ENCODE measurements at regions not wholly inside any gene's neighbourhood (a gene's known extent, or its start where the extent isn't known, plus 50 kb on each side); places are given as distances from the start of the nearest gene placed in this dataset.
A peak's percentile ranks its signal among the peaks of the same experiment; 100 is the strongest.

- WGBS (ENCODE audit: low lambda C conversion rate), result 92% methylated on average over 1 of the region's 1 CpG
Observed at GRCh38 chr7:84640637-84641036, 446.0 kb upstream of the SEMA3A start.

GRCh38 chr7:84638339-84638697, 443.7 kb upstream of the SEMA3A start:
- no peaks in the 10 kb centered on the region for H4K20me1 ChIP-seq (ENCODE audit: insufficient read depth)
- H3K4me3 ChIP-seq (ENCODE audit: low read depth in 2 of 2, low read length in 1 of 2), result no peak overlapping the region
- peak overlapping the region; percentile 34; the same call in 1 of the 2 replicates for H3K9ac ChIP-seq
- ChIA-PET CTCF (interaction anchor here (0.8 to 1.4 kb wide), 3 partner anchors 8 to 370 kb away, joined by 3 to 5 read pairs (median 4); no protein-coding TSS in a partner anchor), POLR2A (no interaction called here)
- H3K27me3 ChIP-seq (ENCODE audit: insufficient read depth), result no peaks in the 10 kb centered on the region
- H3K9me3 ChIP-seq, result peaks cover 9% of the 10 kb centered on the region; the same call in 1 of the 2 replicates
- H2AFZ ChIP-seq (ENCODE audit: low read depth), result peak overlapping the region; percentile 68
- DNase-seq, result peak; percentile 10
- H3K27ac ChIP-seq (ENCODE audit: low read depth in 2 of 2, low read length in 1 of 2), result peak overlapping the region; percentile 78 to 87
- TF ChIP-seq MEF2A (IDR thresholded peaks at IDR 0.05; ENCODE audit: borderline replicate concordance, low read depth), result no peak
- TF ChIP-seq RCOR1 (IDR thresholded peaks at IDR 0.05; ENCODE audit: low read length), result peak; percentile 34
- peak; percentile 25 for TF ChIP-seq CHD2 (IDR thresholded peaks at IDR 0.05; ENCODE audit: low read length, partially characterized antibody)
- TF ChIP-seq GATA2 (CRISPR knock-in tag; IDR thresholded peaks at IDR 0.05), result peak; percentile 82
- TF ChIP-seq RXRA (IDR thresholded peaks at IDR 0.05; ENCODE audit: borderline replicate concordance, low read depth), result no peak
- no peak for TF ChIP-seq REST (IDR thresholded peaks at IDR 0.05; ENCODE audit: low read depth, low read length)
- TF ChIP-seq RFX5 (IDR thresholded peaks at IDR 0.05; ENCODE audit: low read length), result no peak
- no peak for TF ChIP-seq JUND (IDR thresholded peaks at IDR 0.05)
- TF ChIP-seq MAX (IDR thresholded peaks at IDR 0.05; ENCODE audit: low read depth), result no peak
- no peak for TF ChIP-seq FOSL2 (IDR thresholded peaks at IDR 0.05; ENCODE audit: borderline replicate concordance, low read depth)
- no peak for TF ChIP-seq RAD21 (IDR thresholded peaks at IDR 0.05; ENCODE audit: low read length)
- TF ChIP-seq POLR2AphosphoS5 (IDR thresholded peaks at IDR 0.05; ENCODE audit: low read depth, low read length), result no peak
- 0 out of 2 replicates have a peak, but pooled peaks have one; percentile 11 for TF ChIP-seq ELF1 (IDR thresholded peaks at IDR 0.05)
- no peaks in the 10 kb centered on the region for H3K36me3 ChIP-seq (replicated peaks in 1 of 2; ENCODE audit: control insufficient read depth in 1 of 2, insufficient read depth in 2 of 2, low read length in 1 of 2)
- H3K9me2 ChIP-seq, result no peaks in the 10 kb centered on the region
- peak overlapping the region; percentile 2 for H3K4me2 ChIP-seq
- no peaks in the 10 kb centered on the region for H3K79me2 ChIP-seq (ENCODE audit: insufficient read depth)
- peaks cover 21 to 34% of the 10 kb centered on the region in 2 experiments; a peak in 3 of 4 replicates for H3K4me1 ChIP-seq (ENCODE audit: control insufficient read depth in 1 of 2, insufficient read depth in 2 of 2, low read depth in 1 of 2, low read length in 1 of 2)
- peaks cover 12% of the 10 kb centered on the region for H3F3A ChIP-seq (replicated peaks; ENCODE audit: insufficient read depth)

More at GRCh38 chr7:84640637-84641036, 446.0 kb upstream of the SEMA3A start:
- Histone ChIP-seq H3K4me3 (ENCODE audit: low read depth in 2 of 2, low read length in 1 of 2) (no peak overlapping the region), H3K9me3 (peaks cover 4% of the 10 kb centered on the region; the same call in 1 of the 2 replicates), H3K79me2 (ENCODE audit: insufficient read depth) (no peaks in the 10 kb centered on the region), H3K4me2 (no peak overlapping the region), H3F3A (replicated peaks; ENCODE audit: insufficient read depth) (peaks cover 12% of the 10 kb centered on the region), H3K27ac (ENCODE audit: low read depth in 2 of 2, low read length in 1 of 2) (no peak overlapping the region), H3K36me3 (replicated peaks in 1 of 2; ENCODE audit: control insufficient read depth in 1 of 2, insufficient read depth in 2 of 2, low read length in 1 of 2) (no peaks in the 10 kb centered on the region), H4K20me1 (ENCODE audit: insufficient read depth) (no peaks in the 10 kb centered on the region), H3K9ac (no peak overlapping the region), H3K27me3 (ENCODE audit: insufficient read depth) (no peaks in the 10 kb centered on the region), H3K9me2 (no peaks in the 10 kb centered on the region), H3K4me1 (ENCODE audit: control insufficient read depth in 1 of 2, insufficient read depth in 2 of 2, low read depth in 1 of 2, low read length in 1 of 2) (peaks cover 21 to 34% of the 10 kb centered on the region in 2 experiments; a peak in 3 of 4 replicates), H2AFZ (ENCODE audit: low read depth) (peak overlapping the region; percentile 7; the same call in 1 of the 2 replicates)
- TF ChIP-seq ELF1 (IDR thresholded peaks at IDR 0.05) (no peak), SMC3 (IDR thresholded peaks at IDR 0.05; ENCODE audit: low read depth, low read length) (no peak), ZBTB33 (IDR thresholded peaks at IDR 0.05; ENCODE audit: borderline replicate concordance, low read depth) (no peak), POLR2AphosphoS5 (IDR thresholded peaks at IDR 0.05; ENCODE audit: low read depth, low read length) (no peak), TCF12 (IDR thresholded peaks at IDR 0.05) (no peak), RAD21 (IDR thresholded peaks at IDR 0.05; ENCODE audit: low read length) (no peak), JUND (IDR thresholded peaks at IDR 0.05) (no peak), SIN3A (IDR thresholded peaks at IDR 0.05; ENCODE audit: borderline replicate concordance, low read depth, low read length) (no peak)
- ChIA-PET POLR2A (no interaction called here), CTCF (no interaction called here)
- DNase-seq, result no peak
